Thyroid gland (tissue), 4 donors: ENCODE measurements at regions not wholly inside any gene's neighbourhood (a gene's known extent, or its start where the extent isn't known, plus 50 kb on each side); places are given as distances from the start of the nearest gene placed in this dataset.

ENCODE experiments used
- CTCF ChIP-seq, 6 experiments: fragments of 200-600 bp in 3 of 6; fragments of 450-650 bp in 3 of 6; sonication (generic) in 3 of 6; IDR thresholded peaks; one replicate each; pipeline ENCODE4 v1.5.1; 2016 to 2019; ENCODE audit warnings: antibody characterized with exemption in 6 of 6, mild to moderate bottlenecking in 2 of 6, inconsistent platforms in 1 of 6, moderate library complexity in 1 of 6
- POLR2A ChIP-seq, 2 donors: fragments of 450-650 bp; IDR thresholded peaks; one replicate each; pipeline ENCODE4 v1.6.1; 2017; ENCODE audit warnings: antibody characterized with exemption in 2 of 2, mild to moderate bottlenecking in 2 of 2, moderate library complexity in 1 of 2

GRCh38 chr4:126993351-126993750 lies 639.4 kb upstream of the INTU start:
- TF ChIP-seq POLR2A (IDR thresholded peaks at IDR 0.05) (no peak), CTCF (IDR thresholded peaks at IDR 0.05) (no peak)
